SK-N-SH (cell line): ENCODE measurements at regions not wholly inside any gene's neighbourhood (a gene's known extent, or its start where the extent isn't known, plus 50 kb on each side); places are given as distances from the start of the nearest gene placed in this dataset.

ENCODE experiments used
- JUND ChIP-seq: IDR thresholded peaks from 2 replicates; pipeline ENCODE4 v1.4.0; 2012
- NRF1 ChIP-seq: IDR thresholded peaks from 2 replicates; pipeline ENCODE4 v1.6.1; 2012; ENCODE audit warnings: low read depth, mild to moderate bottlenecking, low read length
- POLR2AphosphoS5 ChIP-seq: IDR thresholded peaks from 2 replicates; pipeline ENCODE4 v1.6.1; 2012; ENCODE audit warnings: low read depth, low read length
- SIN3A ChIP-seq: IDR thresholded peaks from 2 replicates; pipeline ENCODE4 v1.6.1; 2012; ENCODE audit warnings: low read depth, mild to moderate bottlenecking, low read length, moderate library complexity, borderline replicate concordance
- TAF1 ChIP-seq: IDR thresholded peaks from 2 replicates; pipeline ENCODE4 v1.6.1; 2012; ENCODE audit warnings: low read depth, mild to moderate bottlenecking, low read length, moderate library complexity, borderline replicate concordance
- YY1 ChIP-seq: IDR thresholded peaks from 2 replicates; pipeline ENCODE4 v1.4.0; 2012; ENCODE audit warnings: low read depth, mild to moderate bottlenecking
- TF ChIP-seq, protein P1 (sequence below): fragments of 200-600 bp; sonication (generic); IDR thresholded peaks from 2 replicates; pipeline ENCODE4 v1.6.1; 2017; ENCODE audit warnings: antibody characterized with exemption, mild to moderate bottlenecking, moderate library complexity
- TF ChIP-seq, protein P2 (sequence below): fragments of 150-350 bp; IDR thresholded peaks from 2 replicates; pipeline ENCODE4 v1.6.1; 2016; ENCODE audit warnings: mild to moderate bottlenecking, low read depth, low read length

DNA sequence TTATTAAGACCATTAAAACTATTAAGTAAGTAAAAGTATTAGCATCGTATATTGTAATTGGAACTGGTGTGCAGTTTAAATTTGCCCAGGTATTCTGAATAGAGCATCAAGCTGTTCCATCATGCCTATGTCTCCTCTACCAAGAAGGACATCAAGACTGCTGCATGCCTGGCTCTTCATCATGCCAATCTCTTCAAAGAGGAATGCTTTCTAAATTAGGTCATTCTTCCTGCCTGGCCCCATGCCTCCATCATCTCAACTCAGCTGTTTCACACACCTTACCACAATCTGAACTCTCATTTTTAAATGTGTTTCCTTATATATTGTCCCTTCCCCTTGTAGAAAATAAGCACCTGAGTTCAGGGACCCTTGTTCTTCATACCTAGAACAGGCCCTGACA is 270.5 kb upstream of the PPARGC1A start:
- no peak for TF ChIP-seq SIN3A
- no peak for TF ChIP-seq YY1
- TF ChIP-seq NRF1: no peak
- TF ChIP-seq, protein P1, sequence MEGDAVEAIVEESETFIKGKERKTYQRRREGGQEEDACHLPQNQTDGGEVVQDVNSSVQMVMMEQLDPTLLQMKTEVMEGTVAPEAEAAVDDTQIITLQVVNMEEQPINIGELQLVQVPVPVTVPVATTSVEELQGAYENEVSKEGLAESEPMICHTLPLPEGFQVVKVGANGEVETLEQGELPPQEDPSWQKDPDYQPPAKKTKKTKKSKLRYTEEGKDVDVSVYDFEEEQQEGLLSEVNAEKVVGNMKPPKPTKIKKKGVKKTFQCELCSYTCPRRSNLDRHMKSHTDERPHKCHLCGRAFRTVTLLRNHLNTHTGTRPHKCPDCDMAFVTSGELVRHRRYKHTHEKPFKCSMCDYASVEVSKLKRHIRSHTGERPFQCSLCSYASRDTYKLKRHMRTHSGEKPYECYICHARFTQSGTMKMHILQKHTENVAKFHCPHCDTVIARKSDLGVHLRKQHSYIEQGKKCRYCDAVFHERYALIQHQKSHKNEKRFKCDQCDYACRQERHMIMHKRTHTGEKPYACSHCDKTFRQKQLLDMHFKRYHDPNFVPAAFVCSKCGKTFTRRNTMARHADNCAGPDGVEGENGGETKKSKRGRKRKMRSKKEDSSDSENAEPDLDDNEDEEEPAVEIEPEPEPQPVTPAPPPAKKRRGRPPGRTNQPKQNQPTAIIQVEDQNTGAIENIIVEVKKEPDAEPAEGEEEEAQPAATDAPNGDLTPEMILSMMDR: no peak
- TF ChIP-seq JUND: no peak
- TF ChIP-seq POLR2AphosphoS5: no peak
- TF ChIP-seq, protein P2, sequence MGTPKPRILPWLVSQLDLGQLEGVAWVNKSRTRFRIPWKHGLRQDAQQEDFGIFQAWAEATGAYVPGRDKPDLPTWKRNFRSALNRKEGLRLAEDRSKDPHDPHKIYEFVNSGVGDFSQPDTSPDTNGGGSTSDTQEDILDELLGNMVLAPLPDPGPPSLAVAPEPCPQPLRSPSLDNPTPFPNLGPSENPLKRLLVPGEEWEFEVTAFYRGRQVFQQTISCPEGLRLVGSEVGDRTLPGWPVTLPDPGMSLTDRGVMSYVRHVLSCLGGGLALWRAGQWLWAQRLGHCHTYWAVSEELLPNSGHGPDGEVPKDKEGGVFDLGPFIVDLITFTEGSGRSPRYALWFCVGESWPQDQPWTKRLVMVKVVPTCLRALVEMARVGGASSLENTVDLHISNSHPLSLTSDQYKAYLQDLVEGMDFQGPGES: no peak
- TF ChIP-seq TAF1: no peak
